Lower lobe of right lung (tissue), 2 donors: ENCODE measurements at regions not wholly inside any gene's neighbourhood (a gene's known extent, or its start where the extent isn't known, plus 50 kb on each side); places are given as distances from the start of the nearest gene placed in this dataset.

Source experiments
- ATAC-seq, 2 donors: fragments of 200-7000 bp; cut with Tn5 transposase; one replicate each; pipeline ENCODE4 v1.9.1; 2020 to 2022; ENCODE audit warnings: mild to moderate bottlenecking in 2 of 2, moderate library complexity in 2 of 2
- DNase-seq: peaks from one replicate; pipeline ENCODE4 v3.0.0-alpha.2; 2020
- H3K27ac ChIP-seq: fragments of 200-600 bp; one replicate; pipeline ENCODE4 v1.8.0; 2022
- H3K27me3 ChIP-seq: fragments of 200-600 bp; one replicate; pipeline ENCODE4 v1.8.0; 2022; ENCODE audit warnings: low read depth
- H3K36me3 ChIP-seq: fragments of 200-600 bp; one replicate; pipeline ENCODE4 v1.8.0; 2022; ENCODE audit warnings: mild to moderate bottlenecking
- H3K4me1 ChIP-seq: fragments of 200-600 bp; one replicate; pipeline ENCODE4 v1.8.0; 2022
- H3K4me3 ChIP-seq: fragments of 200-600 bp; one replicate; pipeline ENCODE4 v1.8.0; 2022; ENCODE audit warnings: mild to moderate bottlenecking
- H3K9me3 ChIP-seq: fragments of 200-600 bp; one replicate; pipeline ENCODE4 v1.8.0; 2022
- CTCF ChIP-seq: fragments of 200-600 bp; IDR thresholded peaks from one replicate; pipeline ENCODE4 v1.8.0; 2022; ENCODE audit warnings: antibody characterized with exemption, mild to moderate bottlenecking
- intact Hi-C: fragments of 100-400 bp; cut with DNase I; formaldehyde crosslinking; loops from one replicate; pipeline ENCODE4 v1.11.0; 2022
- donor health status: DM: no; HTN: yes; CAD: no; lungs with severe emphysema.

GRCh38 chr2:38466876-38467767, 90.0 kb upstream of the ATL2 start:
- H3K4me3 ChIP-seq: no peak overlapping the region
- intact Hi-C loops: no loop called here
- no peaks in the 10 kb centered on the region for H3K9me3 ChIP-seq
- no peak overlapping the region for H3K27ac ChIP-seq
- no peaks in the 10 kb centered on the region for H3K36me3 ChIP-seq
- H3K27me3 ChIP-seq: no peaks in the 10 kb centered on the region
- TF ChIP-seq CTCF: no peak
- no peak for DNase-seq
- no peak for ATAC-seq
- H3K4me1 ChIP-seq: peaks cover 13% of the 10 kb centered on the region

- no peak for ATAC-seq
- Histone ChIP-seq H3K4me3 (no peak overlapping the region), H3K9me3 (no peaks in the 10 kb centered on the region), H3K27me3 (no peaks in the 10 kb centered on the region), H3K27ac (no peak overlapping the region), H3K36me3 (no peaks in the 10 kb centered on the region), H3K4me1 (peaks cover 13% of the 10 kb centered on the region)
- no peak for TF ChIP-seq CTCF
- intact Hi-C loops: no loop called here
- no peak for DNase-seq
Observed at GRCh38 chr2:38466409-38466808, 89.3 kb upstream of the ATL2 start.

- no peaks in the 10 kb centered on the region for H3K27me3 ChIP-seq
- H3K9me3 ChIP-seq: no peaks in the 10 kb centered on the region
- H3K27ac ChIP-seq: no peak overlapping the region
- intact Hi-C loops: no loop called here
- H3K4me1 ChIP-seq: peaks cover 13% of the 10 kb centered on the region
- H3K36me3 ChIP-seq: no peaks in the 10 kb centered on the region
- ATAC-seq (peak; percentile 74 to 80), DNase-seq (no peak)
- no peak overlapping the region for H3K4me3 ChIP-seq
- peak; percentile 39 for TF ChIP-seq CTCF
Observed at GRCh38 chr2:38465789-38466127, 88.7 kb upstream of the ATL2 start.

- DNase-seq (no peak), ATAC-seq (peak in 1 of 2 donors; percentile 6)
- Histone ChIP-seq H3K4me3 (no peak overlapping the region), H3K27ac (no peak overlapping the region), H3K9me3 (no peaks in the 10 kb centered on the region), H3K36me3 (no peaks in the 10 kb centered on the region), H3K4me1 (peaks cover 13% of the 10 kb centered on the region), H3K27me3 (no peaks in the 10 kb centered on the region)
- TF ChIP-seq CTCF: no peak
- intact Hi-C loops: no loop called here
Observed at GRCh38 chr2:38464971-38465788, 88.1 kb upstream of the ATL2 start.

- no peak for TF ChIP-seq CTCF
- Histone ChIP-seq H3K9me3 (no peaks in the 10 kb centered on the region), H3K27ac (no peak overlapping the region), H3K4me1 (peaks cover 13% of the 10 kb centered on the region), H3K27me3 (no peaks in the 10 kb centered on the region), H3K36me3 (no peaks in the 10 kb centered on the region), H3K4me3 (no peak overlapping the region)
- intact Hi-C loops: no loop called here
- DNase-seq: no peak
- no peak for ATAC-seq
Observed at GRCh38 chr2:38463752-38464151, 86.7 kb upstream of the ATL2 start.
